EL (cell line): ENCODE measurements at regions not wholly inside any gene's neighbourhood (a gene's known extent, or its start where the extent isn't known, plus 50 kb on each side); places are given as distances from the start of the nearest gene placed in this dataset.
A peak's percentile ranks its signal among the peaks of the same experiment; 100 is the strongest.
"Not testable (repeated sequence)": the region's sequence is repeated elsewhere in the genome, so short reads cannot be mapped to it uniquely, and the experiment has no call there.

Source experiments
- DNase-seq: peaks from one replicate; pipeline ENCODE4 v3.0.0-alpha.2; 2016

- DNase-seq: no peak
Measured at GRCh38 chr17:12195418-12195817, 174.7 kb downstream of the MAP2K4 start.

GRCh38 chr17:12201294-12201880 lies 180.7 kb downstream of the MAP2K4 start:
- DNase-seq: no peak

GRCh38 chr17:12209632-12210191 lies 189.0 kb downstream of the MAP2K4 start:
- DNase-seq: no peak

DNA sequence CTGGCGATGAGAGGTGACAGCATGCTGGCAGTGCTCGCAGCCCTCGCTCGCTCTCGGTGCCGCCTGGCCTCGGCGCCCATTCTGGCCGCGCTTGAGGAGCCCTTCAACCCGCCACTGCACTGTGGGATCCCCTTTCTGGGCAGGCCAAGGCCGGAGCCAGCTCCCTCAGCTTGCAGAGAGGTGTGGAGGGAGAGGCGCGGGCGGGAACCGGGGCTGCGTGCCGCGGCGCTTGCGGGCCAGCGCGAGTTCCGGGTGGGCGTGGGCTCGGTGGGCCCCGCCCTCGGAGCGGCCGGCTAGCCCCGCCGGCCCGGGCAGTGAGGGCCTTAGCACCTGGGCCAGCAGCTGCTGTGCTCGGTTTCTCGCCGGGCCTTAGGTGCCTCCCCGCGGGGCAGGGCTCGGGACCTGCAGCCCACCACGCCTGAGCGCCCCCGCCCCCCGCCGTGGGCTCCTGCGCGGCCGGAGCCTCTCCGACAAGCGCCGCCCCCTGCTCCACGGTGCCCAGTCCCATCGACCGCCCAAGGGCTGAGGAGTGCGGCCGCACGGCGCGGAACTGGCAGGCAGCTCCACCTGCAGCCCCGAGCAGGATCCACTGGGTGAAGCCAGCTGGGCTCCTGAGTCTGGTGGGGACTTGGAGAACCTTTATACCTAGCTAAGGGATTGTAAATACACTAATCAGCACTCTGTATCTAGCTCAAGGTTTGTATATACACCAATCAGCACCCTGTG lies 200.2 kb downstream of the MAP2K4 start:
- not testable (repeated sequence) for DNase-seq

DNA sequence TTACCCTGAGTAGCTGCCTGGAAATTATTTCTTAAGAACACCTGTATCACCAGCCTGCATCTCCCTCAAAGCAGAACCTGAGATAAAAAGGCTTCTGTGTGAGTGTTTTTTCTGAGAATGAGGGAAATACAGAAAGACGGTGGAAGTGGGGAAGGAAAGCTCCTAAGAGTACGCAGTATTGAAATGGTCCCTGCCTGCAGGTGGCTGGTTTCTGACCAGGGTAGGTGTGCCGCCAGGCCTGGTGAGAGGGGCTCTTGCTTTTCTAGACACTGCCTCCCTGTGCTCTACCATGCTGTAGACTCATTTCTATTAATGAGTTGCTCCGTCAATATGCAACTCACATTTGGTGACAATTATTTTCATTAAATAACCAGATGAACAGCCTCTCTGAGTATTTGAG lies 201.7 kb downstream of the MAP2K4 start:
- DNase-seq: no peak

DNA sequence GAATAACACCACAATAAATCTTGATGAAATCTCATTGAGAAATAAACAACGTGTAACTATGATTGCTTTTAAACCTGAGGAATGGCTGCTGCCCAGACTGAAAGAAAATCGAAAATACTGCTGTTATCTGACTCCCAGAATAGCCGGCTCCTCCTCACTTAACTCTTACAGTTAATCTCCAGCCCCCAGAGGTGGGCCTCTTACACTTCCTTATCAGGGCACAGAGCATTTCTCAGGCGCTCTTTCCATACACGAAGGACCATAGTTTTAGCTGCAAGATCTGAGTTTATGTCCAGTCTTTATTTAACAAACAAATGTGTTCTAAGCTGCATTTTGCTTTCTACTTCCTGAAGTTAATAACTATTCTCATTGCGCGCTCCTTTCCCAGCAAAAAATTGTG lies 206.9 kb downstream of the MAP2K4 start:
- DNase-seq: no peak

DNA sequence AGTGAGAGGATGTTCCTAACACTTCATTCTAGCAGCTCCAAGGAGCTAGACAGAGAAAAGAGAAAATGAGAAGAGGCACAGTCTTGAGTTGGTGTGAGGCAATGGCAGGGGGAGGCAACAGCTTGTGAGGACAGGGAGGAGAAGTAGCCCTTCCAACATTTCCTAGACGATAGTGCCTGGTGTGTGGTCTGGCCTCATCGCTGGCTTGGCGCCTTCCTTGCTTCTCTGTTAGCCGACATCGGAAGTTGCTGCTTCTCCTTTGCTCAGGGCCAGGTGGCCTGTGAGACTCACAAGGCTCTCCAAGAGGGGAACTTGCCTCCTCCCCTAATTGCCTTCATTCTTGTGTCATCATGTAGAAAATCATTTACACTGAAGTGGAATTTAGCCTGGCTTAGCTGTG lies 208.7 kb downstream of the MAP2K4 start:
- DNase-seq: no peak

- no peak for DNase-seq
Measured at GRCh38 chr17:12230481-12231354, 210.0 kb downstream of the MAP2K4 start.

DNA sequence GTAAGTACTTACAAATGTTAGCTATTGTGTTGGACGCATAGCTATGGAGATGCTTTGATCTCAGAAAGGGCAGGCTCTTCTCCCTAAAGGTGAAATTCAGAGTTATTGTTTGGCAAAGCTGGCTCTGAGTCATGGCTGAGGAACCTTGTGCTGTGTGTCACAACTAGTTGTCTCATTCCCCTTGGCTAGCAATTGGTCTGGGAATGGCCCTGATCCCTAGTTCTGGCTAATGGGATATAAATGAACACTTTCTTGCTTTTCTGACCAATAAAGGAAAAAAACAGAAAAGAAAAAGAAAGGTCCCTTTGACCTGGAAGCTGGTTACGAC lies 210.6 kb downstream of the MAP2K4 start:
- peak; percentile 33 for DNase-seq

GRCh38 chr17:12239021-12239420 lies 218.3 kb downstream of the MAP2K4 start:
- DNase-seq: not testable (repeated sequence)

GRCh38 chr17:12242345-12242954 lies 221.8 kb downstream of the MAP2K4 start:
- DNase-seq: no peak

DNA sequence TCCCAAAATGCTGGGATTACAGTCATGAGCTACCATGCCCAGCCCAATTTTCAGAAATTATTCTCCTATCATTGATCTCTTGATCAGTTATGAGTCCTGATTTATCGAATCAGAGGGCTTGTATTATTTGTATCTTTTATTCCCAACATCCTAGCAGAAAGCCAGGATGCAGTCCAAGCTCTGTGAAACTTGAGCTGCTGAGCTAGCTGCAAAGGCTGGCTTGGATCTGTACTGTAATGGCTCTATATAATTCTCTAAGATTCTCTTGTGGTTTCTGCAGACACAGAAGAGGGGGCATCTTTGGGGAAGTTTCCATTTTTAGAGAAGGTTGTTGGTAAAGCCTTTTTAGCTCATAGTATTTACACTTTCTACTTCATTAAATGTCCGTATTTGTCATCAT lies 227.1 kb downstream of the MAP2K4 start:
- DNase-seq: no peak

DNA sequence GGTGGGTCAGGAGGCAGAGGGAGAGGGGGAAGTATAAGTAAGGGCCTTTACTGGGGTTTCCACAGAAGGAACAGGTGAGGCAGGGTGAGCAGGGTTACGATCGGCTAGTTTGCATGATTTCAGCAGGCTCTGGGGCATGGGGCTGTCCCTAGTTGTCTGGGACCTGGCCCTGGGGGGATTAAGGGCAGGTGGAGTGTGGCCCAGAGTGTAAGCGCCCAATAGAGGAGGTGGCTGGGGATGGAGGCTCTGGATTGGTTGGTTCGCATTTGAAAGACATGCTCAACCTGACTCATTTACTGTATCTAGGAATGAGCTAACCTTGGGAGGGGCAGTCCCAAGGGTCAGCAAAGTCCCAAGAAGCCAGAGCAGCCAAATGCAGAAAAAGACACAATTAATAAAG lies 230.3 kb downstream of the MAP2K4 start:
- DNase-seq: no peak

- no peak for DNase-seq
Measured at GRCh38 chr17:12252462-12252861, 231.8 kb downstream of the MAP2K4 start.

DNA sequence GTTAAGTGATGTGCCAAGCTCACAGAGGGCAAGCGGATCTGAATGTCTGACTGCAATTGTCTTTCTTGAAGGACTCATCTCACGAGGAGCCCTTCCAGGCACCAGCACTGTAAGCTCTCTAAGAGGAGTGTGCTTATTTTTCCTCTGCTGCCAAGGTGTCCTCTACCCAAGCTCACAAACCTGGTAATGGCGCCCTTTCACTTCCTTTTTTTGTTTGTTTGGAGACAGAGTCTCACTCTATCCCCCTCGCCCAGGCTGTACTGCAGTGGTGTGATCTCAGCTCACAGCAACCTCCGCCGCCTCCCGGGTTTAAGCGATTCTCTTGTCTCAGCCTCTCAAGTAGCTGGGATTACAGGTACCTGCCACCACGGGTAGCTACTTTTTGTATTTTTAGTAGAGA lies 233.8 kb downstream of the MAP2K4 start:
- no peak for DNase-seq

- DNase-seq: peak; percentile 54
Measured at GRCh38 chr17:12256380-12256995, 235.8 kb downstream of the MAP2K4 start.

DNA sequence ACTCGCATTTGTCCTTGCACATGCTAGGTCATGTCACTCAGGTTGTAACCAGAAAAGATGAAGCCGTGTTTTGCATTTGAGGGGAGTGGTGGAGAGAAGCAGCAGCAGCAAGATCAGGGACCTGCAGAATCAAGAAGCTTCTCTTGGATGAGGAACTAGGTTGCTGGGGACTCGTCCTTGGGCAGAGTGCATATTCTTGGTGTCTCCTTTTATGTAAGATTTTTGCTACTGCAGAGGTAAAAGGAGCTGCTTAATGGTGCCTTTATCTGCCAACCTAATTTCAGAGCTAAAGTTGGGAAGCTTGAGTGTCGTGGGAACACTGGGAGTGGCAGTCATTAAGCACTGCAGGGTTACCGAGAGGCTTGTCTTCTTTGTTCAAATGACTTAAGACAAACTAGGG lies 236.5 kb downstream of the MAP2K4 start:
- DNase-seq: no peak

DNA sequence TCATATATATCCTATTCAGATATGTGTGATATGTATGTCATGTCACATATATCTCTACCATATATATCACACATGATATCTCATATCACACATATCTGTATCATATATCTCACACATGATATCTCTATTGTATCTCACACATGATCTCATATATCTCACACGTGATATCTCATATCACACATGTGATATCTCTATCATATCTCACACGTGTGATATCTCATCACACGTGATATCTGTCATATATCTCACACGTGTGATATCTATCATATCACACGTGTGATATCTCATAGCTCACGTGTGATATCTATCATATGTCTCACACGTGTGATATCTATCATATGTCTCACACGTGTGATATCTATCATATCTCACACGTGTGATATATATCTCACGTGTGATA lies 240.7 kb downstream of the MAP2K4 start:
- DNase-seq: no peak

- no peak for DNase-seq
Measured at GRCh38 chr17:12269751-12270150, 249.1 kb downstream of the MAP2K4 start.

DNA sequence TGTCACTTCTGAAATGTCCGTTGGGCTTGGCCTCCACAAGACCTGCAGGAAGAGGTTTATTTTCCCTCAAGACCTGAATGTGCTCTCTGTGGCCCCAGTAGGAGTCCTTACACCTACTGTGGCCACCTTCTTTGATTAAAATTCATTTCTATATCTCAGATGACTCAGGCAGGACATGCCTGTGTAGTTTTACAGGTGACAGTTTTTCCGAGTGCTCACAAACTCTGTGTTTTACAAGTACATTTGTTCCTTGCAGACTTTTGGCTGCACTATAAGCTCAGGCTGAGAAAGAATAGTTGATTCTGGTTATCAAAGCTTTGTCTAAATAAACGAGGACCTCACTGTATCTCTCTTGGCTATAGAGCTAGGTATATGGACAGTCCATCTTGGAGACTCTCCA lies 257.1 kb downstream of the MAP2K4 start:
- no peak for DNase-seq

- DNase-seq: peak; percentile 73
Measured at GRCh38 chr17:12282056-12282455, 261.4 kb downstream of the MAP2K4 start.

DNA sequence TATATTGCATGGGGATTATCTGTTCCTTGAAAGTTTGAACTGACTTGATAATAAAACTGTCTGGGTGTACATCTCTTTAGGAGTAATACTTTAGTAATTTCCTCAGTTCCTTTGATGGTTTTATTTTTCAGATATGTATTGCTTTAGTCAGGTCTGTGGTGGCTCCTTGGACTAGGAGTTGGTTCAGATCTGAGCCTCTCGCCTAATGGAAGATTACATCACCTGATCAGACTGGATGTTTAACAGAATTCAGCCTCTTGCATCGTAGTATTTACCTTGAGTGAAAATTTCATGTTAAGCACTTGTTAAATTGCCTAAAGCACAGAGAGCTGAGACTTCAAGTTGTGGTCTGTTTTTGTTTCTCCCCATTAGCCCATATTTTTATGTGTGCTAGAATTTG lies 267.3 kb downstream of the MAP2K4 start:
- no peak for DNase-seq

GRCh38 chr17:12290207-12290606 lies 269.5 kb downstream of the MAP2K4 start:
- DNase-seq: no peak
